ENCODE measurements at regions not wholly inside any gene's neighbourhood (a gene's known extent, or its start where the extent isn't known, plus 50 kb on each side); places are given as distances from the start of the nearest gene placed in this dataset.

DNA sequence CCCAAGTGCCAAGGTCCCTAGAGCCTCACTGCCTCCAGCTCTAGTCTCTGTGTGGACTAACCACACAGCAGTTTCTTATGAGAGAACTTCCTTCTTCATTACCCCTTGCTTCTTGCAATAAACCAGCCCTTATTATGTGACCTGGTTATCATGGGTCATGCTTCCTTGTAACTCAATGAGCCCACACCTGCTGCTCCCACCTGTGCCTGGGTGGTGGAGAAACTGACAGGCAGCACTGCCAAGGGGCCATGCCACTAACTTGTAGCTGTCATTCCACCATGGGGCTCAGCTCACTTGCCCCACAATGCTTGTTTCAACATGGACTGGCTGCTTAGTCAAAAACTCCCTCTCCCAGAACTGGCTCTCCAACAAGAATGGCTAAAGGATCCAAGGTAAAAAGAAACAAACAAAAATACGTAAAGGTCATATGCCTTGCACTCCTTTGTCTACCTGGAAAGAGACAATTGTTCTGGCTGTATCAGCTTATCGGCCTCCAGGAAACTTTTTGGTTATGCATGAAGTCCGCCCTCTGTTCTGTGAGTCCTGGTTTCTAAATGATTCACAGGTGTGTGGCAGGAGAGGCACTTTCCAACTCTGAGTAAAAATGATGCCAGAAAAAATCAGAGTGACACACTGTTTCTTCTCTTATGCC, 446.4 kb downstream of the COG6 start:
- no CpG with 5 or more reads among the region's 3 CpGs for WGBS (ENCODE audit: extremely low coverage, insufficient coverage, insufficient read length)
- no peak overlapping the region for H2AK5ac ChIP-seq (ENCODE audit: low read length)
- no peak overlapping the region for H2BK120ac ChIP-seq (ENCODE audit: insufficient read depth, low read length, poor library complexity)
- H3K4me3 ChIP-seq (ENCODE audit: low read depth, low read length): no peak overlapping the region
- peaks cover 0 to 2% of the 10 kb centered on the region in 2 experiments for H3K36me3 ChIP-seq (ENCODE audit: control insufficient read depth in 1 of 2, insufficient read depth in 2 of 2, low read length in 2 of 2)
- H3K18ac ChIP-seq (ENCODE audit: low read length): no peak overlapping the region
- H3K27ac ChIP-seq (ENCODE audit: low read depth, low read length): no peak overlapping the region
- H2BK12ac ChIP-seq (ENCODE audit: low read length): no peak overlapping the region
- H3K4ac ChIP-seq (ENCODE audit: low read depth, low read length): no peak overlapping the region
- no peak overlapping the region for H2BK5ac ChIP-seq (ENCODE audit: low read depth, low read length, poor library complexity)
- no peak overlapping the region for H3K14ac ChIP-seq (ENCODE audit: low read length)
- H2AFZ ChIP-seq (ENCODE audit: insufficient read depth, low read length, poor library complexity): no peak overlapping the region
- no peak overlapping the region for H4K8ac ChIP-seq (ENCODE audit: low read depth, low read length)
- H3K4me1 ChIP-seq (ENCODE audit: control insufficient read depth in 1 of 2, insufficient read depth in 2 of 2, low read length in 2 of 2): no peaks in the 10 kb centered on the region
- H3K27me3 ChIP-seq (ENCODE audit: insufficient read depth, low read length): no peaks in the 10 kb centered on the region
- no peak overlapping the region for H3K4me2 ChIP-seq (ENCODE audit: low read length)
- H4K91ac ChIP-seq (ENCODE audit: low read depth, low read length): no peak overlapping the region
- no peak overlapping the region for H3K9ac ChIP-seq (ENCODE audit: low read length)
- no peak overlapping the region for H4K12ac ChIP-seq (ENCODE audit: low read depth, low read length)
- no peak overlapping the region for H3K23ac ChIP-seq (ENCODE audit: low read length)
- no peak for DNase-seq
- H3K79me2 ChIP-seq (ENCODE audit: control insufficient read depth, insufficient read depth, low read length, poor library complexity): no peaks in the 10 kb centered on the region
- peaks cover 6% of the 10 kb centered on the region for H3K9me3 ChIP-seq (ENCODE audit: insufficient read depth, low read depth, low read length)
- H3K79me1 ChIP-seq (ENCODE audit: low read length): no peaks in the 10 kb centered on the region

- Histone ChIP-seq H3K18ac (ENCODE audit: low read length) (no peak overlapping the region), H3K27me3 (ENCODE audit: insufficient read depth, low read length) (no peaks in the 10 kb centered on the region), H3K9ac (ENCODE audit: low read length) (no peak overlapping the region), H3K79me1 (ENCODE audit: low read length) (no peaks in the 10 kb centered on the region), H3K4ac (ENCODE audit: low read depth, low read length) (no peak overlapping the region), H2AFZ (ENCODE audit: insufficient read depth, low read length, poor library complexity) (no peak overlapping the region), H3K9me3 (ENCODE audit: insufficient read depth, low read depth, low read length) (peaks cover 6% of the 10 kb centered on the region), H2BK12ac (ENCODE audit: low read length) (no peak overlapping the region), H3K79me2 (ENCODE audit: control insufficient read depth, insufficient read depth, low read length, poor library complexity) (no peaks in the 10 kb centered on the region), H3K14ac (ENCODE audit: low read length) (no peak overlapping the region), H3K27ac (ENCODE audit: low read depth, low read length) (no peak overlapping the region), H3K4me3 (ENCODE audit: low read depth, low read length) (no peak overlapping the region), H2BK120ac (ENCODE audit: insufficient read depth, low read length, poor library complexity) (no peak overlapping the region), H3K23ac (ENCODE audit: low read length) (no peak overlapping the region), H3K36me3 (ENCODE audit: control insufficient read depth in 1 of 2, insufficient read depth in 2 of 2, low read length in 2 of 2) (peaks cover 0 to 2% of the 10 kb centered on the region in 2 experiments), H4K8ac (ENCODE audit: low read depth, low read length) (no peak overlapping the region), H4K91ac (ENCODE audit: low read depth, low read length) (no peak overlapping the region), H2BK5ac (ENCODE audit: low read depth, low read length, poor library complexity) (no peak overlapping the region), H4K12ac (ENCODE audit: low read depth, low read length) (no peak overlapping the region), H3K4me1 (ENCODE audit: control insufficient read depth in 1 of 2, insufficient read depth in 2 of 2, low read length in 2 of 2) (no peaks in the 10 kb centered on the region), H3K4me2 (ENCODE audit: low read length) (no peak overlapping the region), H2AK5ac (ENCODE audit: low read length) (no peak overlapping the region)
- DNase-seq: no peak
- no CpG with 5 or more reads among the region's 3 CpGs for WGBS (ENCODE audit: extremely low coverage, insufficient coverage, insufficient read length)
Observed at GRCh38 chr13:40102360-40102727, 446.9 kb downstream of the COG6 start.

DNA sequence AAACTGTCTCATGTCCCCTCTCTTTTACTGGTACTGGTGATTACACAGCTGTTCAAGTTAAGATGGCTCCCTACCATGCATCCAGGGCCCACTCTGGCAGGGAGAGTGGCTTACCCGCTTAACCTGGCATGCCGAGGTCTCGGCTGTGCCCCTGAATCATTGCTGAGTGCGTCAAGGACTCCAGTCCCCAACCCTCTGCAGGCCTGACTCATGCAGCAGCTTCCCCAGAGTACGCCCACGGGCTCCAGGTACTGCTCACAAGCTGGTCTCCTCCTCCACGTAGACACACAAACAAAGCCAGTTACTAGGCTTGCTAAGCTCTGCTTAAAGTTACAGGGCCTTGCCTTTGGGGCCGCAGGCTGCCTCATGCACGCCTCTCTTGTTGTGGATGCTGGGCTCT, 447.4 kb downstream of the COG6 start:
- no peak overlapping the region for H3K9ac ChIP-seq (ENCODE audit: low read length)
- no peaks in the 10 kb centered on the region for H3K4me1 ChIP-seq (ENCODE audit: control insufficient read depth in 1 of 2, insufficient read depth in 2 of 2, low read length in 2 of 2)
- H2BK5ac ChIP-seq (ENCODE audit: low read depth, low read length, poor library complexity): no peak overlapping the region
- H3K79me1 ChIP-seq (ENCODE audit: low read length): no peaks in the 10 kb centered on the region
- no CpG with 5 or more reads among the region's 9 CpGs for WGBS (ENCODE audit: extremely low coverage, insufficient coverage, insufficient read length)
- H3K4ac ChIP-seq (ENCODE audit: low read depth, low read length): no peak overlapping the region
- H2BK12ac ChIP-seq (ENCODE audit: low read length): no peak overlapping the region
- H3K23ac ChIP-seq (ENCODE audit: low read length): no peak overlapping the region
- no peak overlapping the region for H3K18ac ChIP-seq (ENCODE audit: low read length)
- H3K4me2 ChIP-seq (ENCODE audit: low read length): no peak overlapping the region
- H4K8ac ChIP-seq (ENCODE audit: low read depth, low read length): no peak overlapping the region
- no peak overlapping the region for H2AK5ac ChIP-seq (ENCODE audit: low read length)
- H4K91ac ChIP-seq (ENCODE audit: low read depth, low read length): no peak overlapping the region
- H3K4me3 ChIP-seq (ENCODE audit: low read depth, low read length): no peak overlapping the region
- H3K14ac ChIP-seq (ENCODE audit: low read length): no peak overlapping the region
- no peaks in the 10 kb centered on the region for H3K27me3 ChIP-seq (ENCODE audit: insufficient read depth, low read length)
- H3K79me2 ChIP-seq (ENCODE audit: control insufficient read depth, insufficient read depth, low read length, poor library complexity): no peaks in the 10 kb centered on the region
- H2AFZ ChIP-seq (ENCODE audit: insufficient read depth, low read length, poor library complexity): no peak overlapping the region
- no peak overlapping the region for H2BK120ac ChIP-seq (ENCODE audit: insufficient read depth, low read length, poor library complexity)
- H3K36me3 ChIP-seq (ENCODE audit: control insufficient read depth in 1 of 2, insufficient read depth in 2 of 2, low read length in 2 of 2): peaks cover 0 to 2% of the 10 kb centered on the region in 2 experiments
- peaks cover 6% of the 10 kb centered on the region for H3K9me3 ChIP-seq (ENCODE audit: insufficient read depth, low read depth, low read length)
- no peak for DNase-seq
- no peak overlapping the region for H4K12ac ChIP-seq (ENCODE audit: low read depth, low read length)
- no peak overlapping the region for H3K27ac ChIP-seq (ENCODE audit: low read depth, low read length)

DNA sequence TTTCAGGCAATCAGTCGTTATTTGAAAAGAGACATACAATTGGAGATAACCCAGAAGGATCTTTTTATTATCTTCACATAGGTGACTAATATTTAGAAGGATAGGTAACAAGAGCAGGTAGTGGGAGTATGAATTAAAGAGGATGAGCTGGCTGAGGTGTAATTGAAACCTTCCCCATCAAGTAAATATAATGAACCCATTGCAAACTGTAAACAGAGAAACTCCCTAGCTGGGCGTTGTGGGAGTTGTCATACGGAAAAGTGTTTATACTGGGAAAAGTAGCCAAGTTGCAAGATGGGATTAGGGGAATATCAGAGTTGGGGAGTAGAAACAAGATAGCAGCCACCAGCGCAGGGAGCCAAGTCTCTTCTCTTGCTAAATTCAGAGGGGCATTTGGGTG, 448.4 kb downstream of the COG6 start:
- Histone ChIP-seq H3K27ac (ENCODE audit: low read depth, low read length) (no peak overlapping the region), H4K91ac (ENCODE audit: low read depth, low read length) (no peak overlapping the region), H3K4me3 (ENCODE audit: low read depth, low read length) (no peak overlapping the region), H3K4me1 (ENCODE audit: control insufficient read depth in 1 of 2, insufficient read depth in 2 of 2, low read length in 2 of 2) (no peaks in the 10 kb centered on the region), H3K79me1 (ENCODE audit: low read length) (no peaks in the 10 kb centered on the region), H3K23ac (ENCODE audit: low read length) (no peak overlapping the region), H2AK5ac (ENCODE audit: low read length) (no peak overlapping the region), H3K79me2 (ENCODE audit: control insufficient read depth, insufficient read depth, low read length, poor library complexity) (no peaks in the 10 kb centered on the region), H2BK5ac (ENCODE audit: low read depth, low read length, poor library complexity) (no peak overlapping the region), H3K9me3 (ENCODE audit: insufficient read depth, low read depth, low read length) (peaks cover 4% of the 10 kb centered on the region), H3K4me2 (ENCODE audit: low read length) (no peak overlapping the region), H2BK120ac (ENCODE audit: insufficient read depth, low read length, poor library complexity) (no peak overlapping the region), H3K14ac (ENCODE audit: low read length) (no peak overlapping the region), H4K8ac (ENCODE audit: low read depth, low read length) (no peak overlapping the region), H3K27me3 (ENCODE audit: insufficient read depth, low read length) (no peaks in the 10 kb centered on the region), H3K4ac (ENCODE audit: low read depth, low read length) (no peak overlapping the region), H3K9ac (ENCODE audit: low read length) (no peak overlapping the region), H3K36me3 (ENCODE audit: control insufficient read depth in 1 of 2, insufficient read depth in 2 of 2, low read length in 2 of 2) (peaks cover 0 to 2% of the 10 kb centered on the region in 2 experiments), H2AFZ (ENCODE audit: insufficient read depth, low read length, poor library complexity) (no peak overlapping the region), H3K18ac (ENCODE audit: low read length) (no peak overlapping the region), H4K12ac (ENCODE audit: low read depth, low read length) (no peak overlapping the region), H2BK12ac (ENCODE audit: low read length) (no peak overlapping the region)
- no peak for DNase-seq
- WGBS (ENCODE audit: extremely low coverage, insufficient coverage, insufficient read length): no CpG with 5 or more reads among the region's 4 CpGs

Measured in trophoblast cell (in vitro differentiated cells and primary cell).